ENCODE measurements at regions not wholly inside any gene's neighbourhood (a gene's known extent, or its start where the extent isn't known, plus 50 kb on each side); places are given as distances from the start of the nearest gene placed in this dataset.
"Not testable (repeated sequence)": the region's sequence is repeated elsewhere in the genome, so short reads cannot be mapped to it uniquely, and the experiment has no call there.

GRCh38 chr2:11922294-11922693 lies 175.9 kb downstream of the LPIN1 start:
- no peak for DNase-seq (ENCODE audit: low read depth in 2 of 2)

- DNase-seq (ENCODE audit: low read depth in 2 of 2) = no peak
Measured at GRCh38 chr2:11923935-11924334, 177.5 kb downstream of the LPIN1 start.

GRCh38 chr2:11925295-11926066 lies 179.0 kb downstream of the LPIN1 start:
- DNase-seq (ENCODE audit: low read depth in 2 of 2) = no peak

GRCh38 chr2:11930211-11930761 lies 183.9 kb downstream of the LPIN1 start:
- no peak for DNase-seq (ENCODE audit: low read depth in 2 of 2)

GRCh38 chr2:11932048-11932512 lies 185.6 kb downstream of the LPIN1 start:
- DNase-seq (ENCODE audit: low read depth in 2 of 2) = no peak

GRCh38 chr2:11932962-11933361 lies 186.5 kb downstream of the LPIN1 start:
- DNase-seq (ENCODE audit: low read depth in 2 of 2) = no peak

- no peak for DNase-seq (ENCODE audit: low read depth in 2 of 2)
Measured at GRCh38 chr2:11933854-11934253, 187.4 kb downstream of the LPIN1 start.

- no peak for DNase-seq (ENCODE audit: low read depth in 2 of 2)
Measured at GRCh38 chr2:11936761-11937160, 190.3 kb downstream of the LPIN1 start.

- no peak for DNase-seq (ENCODE audit: low read depth in 2 of 2)
Measured at GRCh38 chr2:11938196-11938595, 191.8 kb downstream of the LPIN1 start.

GRCh38 chr2:11939523-11939922 lies 193.1 kb downstream of the LPIN1 start:
- no peak for DNase-seq (ENCODE audit: low read depth in 2 of 2)

- DNase-seq (ENCODE audit: low read depth in 2 of 2) = no peak
Measured at GRCh38 chr2:11940121-11940743, 193.8 kb downstream of the LPIN1 start.

GRCh38 chr2:11940799-11941198 lies 194.4 kb downstream of the LPIN1 start:
- DNase-seq (ENCODE audit: low read depth in 2 of 2) = no peak

GRCh38 chr2:11941201-11942177 lies 195.1 kb downstream of the LPIN1 start:
- no peak for DNase-seq (ENCODE audit: low read depth in 2 of 2)

- DNase-seq (ENCODE audit: low read depth in 2 of 2) = no peak
Measured at GRCh38 chr2:11942178-11942569, 195.7 kb downstream of the LPIN1 start.

- DNase-seq (ENCODE audit: low read depth in 2 of 2) = no peak
Measured at GRCh38 chr2:11944311-11944710, 197.9 kb downstream of the LPIN1 start.

GRCh38 chr2:11945139-11946126 lies 199.0 kb downstream of the LPIN1 start:
- no peak for DNase-seq (ENCODE audit: low read depth in 2 of 2)

- DNase-seq (ENCODE audit: low read depth in 2 of 2) = no peak
Measured at GRCh38 chr2:11947956-11948355, 201.5 kb downstream of the LPIN1 start.

- DNase-seq (ENCODE audit: low read depth in 2 of 2) = no peak
Measured at GRCh38 chr2:11949732-11950523, 203.5 kb downstream of the LPIN1 start.

GRCh38 chr2:11950896-11951295 lies 204.5 kb downstream of the LPIN1 start:
- no peak for DNase-seq (ENCODE audit: low read depth in 2 of 2)

GRCh38 chr2:11951492-11951891 lies 205.1 kb downstream of the LPIN1 start:
- DNase-seq (ENCODE audit: low read depth in 2 of 2) = not testable (repeated sequence)
